Keratinocyte (primary cell): ENCODE measurements at regions not wholly inside any gene's neighbourhood (a gene's known extent, or its start where the extent isn't known, plus 50 kb on each side); places are given as distances from the start of the nearest gene placed in this dataset.

ENCODE experiments used
- DNase-seq: peaks from one replicate; pipeline ENCODE4 v3.0.0-alpha.2; 2011; ENCODE audit warnings: low read depth, missing footprints, low spot score
- FAIRE-seq: peaks from 2 replicates; lab custom pipeline; 2011; peaks lifted over from hg19 to GRCh38; lab: Jason Lieb, UNC
- H2AFZ ChIP-seq: 2 replicates; pipeline ENCODE4 v1.6.0; 2012; ENCODE audit warnings: low read length, control low read depth, inconsistent platforms; ENCODE audit not compliant: control insufficient read depth
- H3K27ac ChIP-seq: 2 replicates; pipeline ENCODE4 v1.5.1; 2011; ENCODE audit warnings: low read length; ENCODE audit not compliant: control insufficient read depth, insufficient read depth
- H3K27me3 ChIP-seq: 3 replicates; pipeline ENCODE4 v1.6.0; 2011; ENCODE audit warnings: low read length; ENCODE audit not compliant: control insufficient read depth, insufficient read depth; ENCODE audit errors: extremely low read depth
- H3K36me3 ChIP-seq, 2 experiments: 2 replicates in 1 of 2; 3 replicates in 1 of 2; pipeline ENCODE4 v1.5.1; 2011; ENCODE audit warnings: low read length in 2 of 2, mild to moderate bottlenecking in 1 of 2; ENCODE audit not compliant: control insufficient read depth in 2 of 2, insufficient read depth in 2 of 2; ENCODE audit errors: extremely low read depth in 1 of 2
- H3K4me1 ChIP-seq: 3 replicates; pipeline ENCODE4 v1.5.1; 2011; ENCODE audit warnings: low read length; ENCODE audit not compliant: control insufficient read depth, insufficient read depth; ENCODE audit errors: extremely low read depth
- H3K4me2 ChIP-seq: 3 replicates; pipeline ENCODE4 v1.6.0; 2011; ENCODE audit warnings: low read depth, low read length; ENCODE audit not compliant: control insufficient read depth, insufficient read depth; ENCODE audit errors: extremely low read depth
- H3K4me3 ChIP-seq, 3 experiments: fragments of 200-600 bp in 1 of 3; sonication (generic) in 1 of 3; 2 replicates in 2 of 3; 3 replicates in 1 of 3; pipeline ENCODE4 v1.5.1; 2011 to 2016; ENCODE audit warnings: low read length in 3 of 3, mild to moderate bottlenecking in 3 of 3, control low read depth in 2 of 3, inconsistent platforms in 1 of 3, low read depth in 1 of 3, mixed read lengths in 1 of 3, mixed run types in 1 of 3, moderate library complexity in 1 of 3; ENCODE audit not compliant: control insufficient read depth in 2 of 3, insufficient read depth in 2 of 3; ENCODE audit errors: extremely low read depth in 1 of 3
- H3K79me2 ChIP-seq: 2 replicates; pipeline ENCODE4 v1.6.0; 2012; ENCODE audit warnings: low read length; ENCODE audit not compliant: control insufficient read depth, insufficient read depth
- H3K9ac ChIP-seq: 3 replicates; pipeline ENCODE4 v1.6.0; 2011; ENCODE audit warnings: low read length; ENCODE audit not compliant: control insufficient read depth, insufficient read depth; ENCODE audit errors: extremely low read depth
- H3K9me1 ChIP-seq: 3 replicates; pipeline ENCODE4 v1.6.0; 2011; ENCODE audit warnings: low read length; ENCODE audit not compliant: control insufficient read depth, insufficient read depth; ENCODE audit errors: extremely low read depth
- H3K9me3 ChIP-seq: 2 replicates; pipeline ENCODE4 v1.5.1; 2012; ENCODE audit warnings: low read depth, low read length; ENCODE audit not compliant: control insufficient read depth
- H4K20me1 ChIP-seq: 3 replicates; pipeline ENCODE4 v1.6.0; 2011; ENCODE audit warnings: low read length; ENCODE audit not compliant: control insufficient read depth, insufficient read depth; ENCODE audit errors: extremely low read depth
- CTCF ChIP-seq, 3 experiments: IDR thresholded peaks in 1 of 3; conservative IDR thresholded peaks in 1 of 3; optimal IDR thresholded peaks in 1 of 3; 2 replicates in 2 of 3; 3 replicates in 1 of 3; pipeline versions ENCODE3 to v1.5.1; 2011; ENCODE audit warnings: low read length in 3 of 3, mild to moderate bottlenecking in 3 of 3, moderate library complexity in 2 of 3, control low read depth in 1 of 3, inconsistent platforms in 1 of 3; ENCODE audit not compliant: insufficient read depth in 2 of 3; ENCODE audit errors: extremely low read depth in 1 of 3
- EZH2 ChIP-seq: IDR thresholded peaks from one replicate; pipeline ENCODE4 v1.6.1; 2012; ENCODE audit warnings: inconsistent platforms, mild to moderate bottlenecking, low read length, moderate library complexity
- dilution Hi-C: fragments of 300-500 bp; cut with MboI; formaldehyde crosslinking; loops from one replicate; pipeline ENCODE4 v1.7.0; 2020; ENCODE audit warnings: low sequenced_read_pairs; ENCODE audit not compliant: extremely low pct_ligation_motif_present

- Histone ChIP-seq H3K27ac (no peak overlapping the region), H3K4me1 (no peaks in the 10 kb centered on the region), H2AFZ (no peak overlapping the region), H3K4me2 (no peak overlapping the region), H3K9me3 (no peaks in the 10 kb centered on the region), H3K79me2 (no peaks in the 10 kb centered on the region), H3K9ac (no peak overlapping the region), H3K36me3 (no peaks in the 10 kb centered on the region), H3K4me3 (no peak overlapping the region), H3K9me1 (no peaks in the 10 kb centered on the region), H3K27me3 (peaks cover 40% of the 10 kb centered on the region), H4K20me1 (no peaks in the 10 kb centered on the region)
- TF ChIP-seq EZH2 (no peak), CTCF (optimal IDR thresholded peaks at IDR 0.05 in 1 of 3, IDR thresholded peaks at IDR 0.05 in 1 of 3, conservative IDR thresholded peaks at IDR 0.05 in 1 of 3; ENCODE audit: extremely low read depth in 1 of 3, insufficient read depth in 2 of 3, low read length in 3 of 3) (no peak)
- FAIRE-seq (no peak), DNase-seq (no peak)
- dilution Hi-C loops = no loop called here
Measured at GRCh38 chr1:22222723-22223122, 79.8 kb upstream of the WNT4 start.

GRCh38 chr1:22223176-22223575 lies 80.3 kb upstream of the WNT4 start:
- Histone ChIP-seq H3K79me2 (no peaks in the 10 kb centered on the region), H3K27ac (no peak overlapping the region), H3K36me3 (no peaks in the 10 kb centered on the region), H3K9ac (no peak overlapping the region), H3K4me3 (no peak overlapping the region), H4K20me1 (no peaks in the 10 kb centered on the region), H3K4me1 (peaks cover 1% of the 10 kb centered on the region), H3K4me2 (no peak overlapping the region), H2AFZ (no peak overlapping the region), H3K9me3 (no peaks in the 10 kb centered on the region), H3K9me1 (no peaks in the 10 kb centered on the region), H3K27me3 (peaks cover 36% of the 10 kb centered on the region)
- dilution Hi-C loops = no loop called here
- TF ChIP-seq EZH2 (no peak), CTCF (optimal IDR thresholded peaks at IDR 0.05 in 1 of 3, IDR thresholded peaks at IDR 0.05 in 1 of 3, conservative IDR thresholded peaks at IDR 0.05 in 1 of 3; ENCODE audit: extremely low read depth in 1 of 3, insufficient read depth in 2 of 3, low read length in 3 of 3) (no peak)
- DNase-seq (no peak), FAIRE-seq (no peak)
